ENCODE measurements at regions not wholly inside any gene's neighbourhood (a gene's known extent, or its start where the extent isn't known, plus 50 kb on each side); places are given as distances from the start of the nearest gene placed in this dataset.

DNA sequence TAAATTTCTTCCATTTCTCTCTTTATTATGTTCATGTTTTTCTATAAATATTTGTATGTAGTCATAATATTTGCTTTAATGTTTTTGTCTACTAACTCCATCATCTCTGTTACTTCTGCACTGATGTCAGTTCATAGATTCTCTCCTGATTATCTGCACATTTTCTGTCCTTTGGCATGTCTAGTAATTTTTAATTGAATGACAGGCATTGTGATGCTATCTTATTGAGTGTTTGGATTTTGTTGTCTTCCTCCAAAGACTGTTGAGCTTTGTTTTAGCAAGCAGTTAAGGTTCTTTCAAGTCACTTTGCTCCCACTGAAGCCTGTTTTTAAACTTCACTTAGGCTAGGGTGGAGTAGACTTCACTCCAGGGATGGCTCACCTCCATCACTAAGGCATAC lies 276.8 kb downstream of the DLEU7 start:
- H3K4me3 ChIP-seq (replicated peaks; ENCODE audit: low read depth, low read length): no peak overlapping the region
- TF ChIP-seq, protein P1, sequence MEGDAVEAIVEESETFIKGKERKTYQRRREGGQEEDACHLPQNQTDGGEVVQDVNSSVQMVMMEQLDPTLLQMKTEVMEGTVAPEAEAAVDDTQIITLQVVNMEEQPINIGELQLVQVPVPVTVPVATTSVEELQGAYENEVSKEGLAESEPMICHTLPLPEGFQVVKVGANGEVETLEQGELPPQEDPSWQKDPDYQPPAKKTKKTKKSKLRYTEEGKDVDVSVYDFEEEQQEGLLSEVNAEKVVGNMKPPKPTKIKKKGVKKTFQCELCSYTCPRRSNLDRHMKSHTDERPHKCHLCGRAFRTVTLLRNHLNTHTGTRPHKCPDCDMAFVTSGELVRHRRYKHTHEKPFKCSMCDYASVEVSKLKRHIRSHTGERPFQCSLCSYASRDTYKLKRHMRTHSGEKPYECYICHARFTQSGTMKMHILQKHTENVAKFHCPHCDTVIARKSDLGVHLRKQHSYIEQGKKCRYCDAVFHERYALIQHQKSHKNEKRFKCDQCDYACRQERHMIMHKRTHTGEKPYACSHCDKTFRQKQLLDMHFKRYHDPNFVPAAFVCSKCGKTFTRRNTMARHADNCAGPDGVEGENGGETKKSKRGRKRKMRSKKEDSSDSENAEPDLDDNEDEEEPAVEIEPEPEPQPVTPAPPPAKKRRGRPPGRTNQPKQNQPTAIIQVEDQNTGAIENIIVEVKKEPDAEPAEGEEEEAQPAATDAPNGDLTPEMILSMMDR (IDR thresholded peaks at IDR 0.05; ENCODE audit: low read depth, low read length, missing control alignments): no peak
- DNase-seq (ENCODE audit: extremely low read depth, low read depth): no peak

GRCh38 chr13:50572129-50572528 lies 271.4 kb downstream of the DLEU7 start:
- H3K4me3 ChIP-seq (replicated peaks; ENCODE audit: low read depth, low read length): no peak overlapping the region
- TF ChIP-seq, protein P1 (IDR thresholded peaks at IDR 0.05; ENCODE audit: low read depth, low read length, missing control alignments): no peak
- DNase-seq (ENCODE audit: extremely low read depth, low read depth): no peak

GRCh38 chr13:50573066-50573465 lies 270.4 kb downstream of the DLEU7 start:
- no peak overlapping the region for H3K4me3 ChIP-seq (replicated peaks; ENCODE audit: low read depth, low read length)
- DNase-seq (ENCODE audit: extremely low read depth, low read depth): no peak
- TF ChIP-seq, protein P1 (IDR thresholded peaks at IDR 0.05; ENCODE audit: low read depth, low read length, missing control alignments): no peak

DNA sequence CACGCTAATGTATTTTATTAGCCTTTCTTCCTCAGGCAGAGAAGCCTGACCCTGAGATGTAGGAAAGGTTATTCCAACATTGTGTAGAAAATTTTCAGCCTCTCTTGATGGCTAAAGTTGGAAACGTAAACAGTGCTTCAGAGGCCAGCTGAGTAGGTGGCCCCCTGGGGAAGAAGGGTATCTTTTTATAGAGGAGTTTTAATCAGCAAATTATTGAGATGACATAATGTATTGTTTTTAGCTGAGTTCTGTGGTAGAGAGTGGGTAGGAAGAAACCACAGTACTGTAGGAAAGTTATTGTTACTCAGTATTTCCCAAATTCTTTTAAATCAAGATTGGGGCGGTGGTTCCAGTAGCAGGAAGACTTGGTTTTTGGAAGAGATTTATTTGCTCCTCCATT lies 268.8 kb downstream of the DLEU7 start:
- peak; percentile 64 for DNase-seq (ENCODE audit: extremely low read depth, low read depth)
- TF ChIP-seq, protein P1 (IDR thresholded peaks at IDR 0.05; ENCODE audit: low read depth, low read length, missing control alignments): no peak
- no peak overlapping the region for H3K4me3 ChIP-seq (replicated peaks; ENCODE audit: low read depth, low read length)

DNA sequence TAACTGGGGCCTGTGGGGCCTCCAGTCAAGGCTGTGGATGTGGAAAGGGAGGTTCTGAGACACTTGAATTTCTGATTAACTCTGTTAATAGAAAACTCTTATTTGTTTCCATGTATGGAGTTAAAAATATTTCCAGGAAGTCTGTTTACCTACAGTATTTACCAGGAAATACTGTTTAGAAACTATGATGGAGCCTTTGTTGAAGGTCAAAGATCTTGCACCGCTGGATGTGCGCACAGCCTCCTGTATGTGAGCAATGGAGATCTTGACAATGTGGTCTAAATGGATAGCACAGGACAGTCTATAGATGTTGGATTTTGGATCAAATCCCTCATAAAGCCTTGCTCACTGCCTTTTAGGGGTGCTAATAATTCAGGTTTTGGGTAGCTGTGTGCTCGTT lies 268.4 kb downstream of the DLEU7 start:
- H3K4me3 ChIP-seq (replicated peaks; ENCODE audit: low read depth, low read length): no peak overlapping the region
- DNase-seq (ENCODE audit: extremely low read depth, low read depth): no peak
- TF ChIP-seq, protein P1 (IDR thresholded peaks at IDR 0.05; ENCODE audit: low read depth, low read length, missing control alignments): no peak

DNA sequence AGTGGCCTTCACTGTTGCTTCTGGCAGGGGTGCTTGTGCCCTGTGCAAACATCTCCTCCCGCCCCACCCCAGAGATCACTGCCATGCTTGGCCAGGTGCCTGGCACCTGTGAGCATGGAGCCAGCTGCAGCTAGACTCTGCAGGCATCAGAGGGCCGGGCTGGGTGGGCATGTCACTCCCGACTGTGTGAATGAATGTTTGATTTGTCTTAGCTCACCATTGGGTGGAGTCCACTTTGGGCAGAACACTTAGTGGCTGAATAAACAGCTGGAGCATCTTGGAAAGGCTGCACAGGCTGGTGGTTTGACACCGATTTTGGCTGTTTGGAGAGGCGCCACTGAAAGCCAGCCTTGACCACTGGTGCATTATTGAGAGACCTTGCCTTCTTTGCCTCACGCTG lies 267.3 kb downstream of the DLEU7 start:
- no peak for DNase-seq (ENCODE audit: extremely low read depth, low read depth)
- TF ChIP-seq, protein P1 (IDR thresholded peaks at IDR 0.05; ENCODE audit: low read depth, low read length, missing control alignments): no peak

GRCh38 chr13:50577806-50578205 lies 265.7 kb downstream of the DLEU7 start:
- TF ChIP-seq, protein P1 (IDR thresholded peaks at IDR 0.05; ENCODE audit: low read depth, low read length, missing control alignments): no peak
- H3K4me3 ChIP-seq (replicated peaks; ENCODE audit: low read depth, low read length): no peak overlapping the region
- no peak for DNase-seq (ENCODE audit: extremely low read depth, low read depth)

More for the DNA sequence above, 267.3 kb downstream of the DLEU7 start:
- H3K4me3 ChIP-seq (replicated peaks; ENCODE audit: low read depth, low read length): no peak overlapping the region
